Left ventricle myocardium inferior (tissue), 1 donor: ENCODE measurements at regions not wholly inside any gene's neighbourhood (a gene's known extent, or its start where the extent isn't known, plus 50 kb on each side); places are given as distances from the start of the nearest gene placed in this dataset.

Source experiments
- DNase-seq: peaks from one replicate; pipeline ENCODE4 v3.0.0-alpha.2; 2020
- H3K27ac ChIP-seq: fragments of 200-600 bp; replicated peaks from 2 replicates; pipeline ENCODE4 v1.8.0; 2021
- H3K27me3 ChIP-seq: fragments of 200-600 bp; 2 replicates; pipeline ENCODE4 v1.8.0; 2021; ENCODE audit warnings: low read depth
- H3K36me3 ChIP-seq: fragments of 200-600 bp; 2 replicates; pipeline ENCODE4 v1.8.0; 2021
- H3K4me1 ChIP-seq: fragments of 200-600 bp; 2 replicates; pipeline ENCODE4 v1.8.0; 2021
- H3K4me3 ChIP-seq: fragments of 200-600 bp; 2 replicates; pipeline ENCODE4 v1.8.0; 2021; ENCODE audit warnings: mild to moderate bottlenecking, moderate library complexity
- H3K9me3 ChIP-seq: fragments of 200-600 bp; replicated peaks from 2 replicates; pipeline ENCODE4 v1.8.0; 2021
- intact Hi-C: fragments of 100-400 bp; cut with micrococcal nuclease; formaldehyde crosslinking; loops from one replicate; pipeline ENCODE4 v1.11.0; 2022
- TF ChIP-seq, protein P1 (sequence below): fragments of 200-600 bp; IDR thresholded peaks from 2 replicates; pipeline ENCODE4 v1.8.0; 2021; ENCODE audit warnings: antibody characterized with exemption, mild to moderate bottlenecking, borderline replicate concordance
- donor health status: DM: no; HTN: yes; CAD: no; lungs with severe emphysema.

DNA sequence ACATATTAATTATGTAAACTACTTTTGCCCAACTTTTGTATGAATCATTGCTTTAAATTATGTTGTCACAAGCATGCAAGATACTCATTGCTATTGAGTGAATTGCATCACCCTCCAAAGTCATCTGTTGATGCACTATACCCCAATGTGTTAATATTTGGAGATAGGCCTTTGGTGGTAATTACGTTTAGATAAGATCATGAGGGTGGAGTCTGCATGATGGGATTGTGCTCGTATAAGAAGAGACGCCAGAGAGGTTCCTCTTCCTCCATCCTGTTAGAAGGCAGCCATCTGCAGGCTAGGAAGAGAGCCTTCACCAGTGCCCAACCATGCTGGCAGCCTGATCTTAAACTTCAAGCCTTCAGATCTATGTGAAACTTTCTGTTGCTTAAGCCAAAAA is 95.3 kb upstream of the MAGI2 start:
- intact Hi-C loops = no loop called here
- Histone ChIP-seq H3K9me3 (no peaks in the 10 kb centered on the region), H3K4me3 (no peak overlapping the region), H3K27ac (no peak overlapping the region), H3K36me3 (no peaks in the 10 kb centered on the region), H3K27me3 (no peaks in the 10 kb centered on the region), H3K4me1 (no peaks in the 10 kb centered on the region)
- TF ChIP-seq, protein P1, sequence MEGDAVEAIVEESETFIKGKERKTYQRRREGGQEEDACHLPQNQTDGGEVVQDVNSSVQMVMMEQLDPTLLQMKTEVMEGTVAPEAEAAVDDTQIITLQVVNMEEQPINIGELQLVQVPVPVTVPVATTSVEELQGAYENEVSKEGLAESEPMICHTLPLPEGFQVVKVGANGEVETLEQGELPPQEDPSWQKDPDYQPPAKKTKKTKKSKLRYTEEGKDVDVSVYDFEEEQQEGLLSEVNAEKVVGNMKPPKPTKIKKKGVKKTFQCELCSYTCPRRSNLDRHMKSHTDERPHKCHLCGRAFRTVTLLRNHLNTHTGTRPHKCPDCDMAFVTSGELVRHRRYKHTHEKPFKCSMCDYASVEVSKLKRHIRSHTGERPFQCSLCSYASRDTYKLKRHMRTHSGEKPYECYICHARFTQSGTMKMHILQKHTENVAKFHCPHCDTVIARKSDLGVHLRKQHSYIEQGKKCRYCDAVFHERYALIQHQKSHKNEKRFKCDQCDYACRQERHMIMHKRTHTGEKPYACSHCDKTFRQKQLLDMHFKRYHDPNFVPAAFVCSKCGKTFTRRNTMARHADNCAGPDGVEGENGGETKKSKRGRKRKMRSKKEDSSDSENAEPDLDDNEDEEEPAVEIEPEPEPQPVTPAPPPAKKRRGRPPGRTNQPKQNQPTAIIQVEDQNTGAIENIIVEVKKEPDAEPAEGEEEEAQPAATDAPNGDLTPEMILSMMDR = no peak
- no peak for DNase-seq

- Histone ChIP-seq H3K27ac (no peak overlapping the region), H3K27me3 (no peaks in the 10 kb centered on the region), H3K4me3 (no peak overlapping the region), H3K36me3 (no peaks in the 10 kb centered on the region), H3K4me1 (no peaks in the 10 kb centered on the region), H3K9me3 (no peaks in the 10 kb centered on the region)
- intact Hi-C loops = no loop called here
- TF ChIP-seq, protein P1 = no peak
- no peak for DNase-seq
Observed at GRCh38 chr7:79547132-79547531, 93.7 kb upstream of the MAGI2 start.

DNA sequence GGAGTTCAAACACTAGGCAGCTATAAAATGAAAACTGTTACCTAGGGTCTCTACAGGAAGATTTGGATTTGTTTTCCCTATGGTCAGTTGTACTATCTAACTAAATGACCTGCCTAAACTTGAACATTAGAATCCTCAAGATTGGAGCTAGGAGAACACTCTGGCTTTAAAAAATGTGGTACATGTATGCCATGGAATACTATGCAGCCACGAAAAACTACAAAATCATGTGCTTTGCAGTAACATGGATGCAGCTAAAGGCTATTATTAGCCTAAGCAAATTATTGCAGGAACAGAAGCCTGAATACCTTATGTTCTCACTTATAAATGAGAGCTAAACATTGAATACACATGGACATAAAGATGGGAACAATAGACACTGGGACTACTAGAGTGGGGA is 87.1 kb upstream of the MAGI2 start:
- Histone ChIP-seq H3K4me3 (no peak overlapping the region), H3K27ac (no peak overlapping the region), H3K36me3 (no peaks in the 10 kb centered on the region), H3K9me3 (no peaks in the 10 kb centered on the region), H3K4me1 (no peaks in the 10 kb centered on the region), H3K27me3 (no peaks in the 10 kb centered on the region)
- intact Hi-C loops = no loop called here
- DNase-seq = no peak
- TF ChIP-seq, protein P1 = no peak

DNA sequence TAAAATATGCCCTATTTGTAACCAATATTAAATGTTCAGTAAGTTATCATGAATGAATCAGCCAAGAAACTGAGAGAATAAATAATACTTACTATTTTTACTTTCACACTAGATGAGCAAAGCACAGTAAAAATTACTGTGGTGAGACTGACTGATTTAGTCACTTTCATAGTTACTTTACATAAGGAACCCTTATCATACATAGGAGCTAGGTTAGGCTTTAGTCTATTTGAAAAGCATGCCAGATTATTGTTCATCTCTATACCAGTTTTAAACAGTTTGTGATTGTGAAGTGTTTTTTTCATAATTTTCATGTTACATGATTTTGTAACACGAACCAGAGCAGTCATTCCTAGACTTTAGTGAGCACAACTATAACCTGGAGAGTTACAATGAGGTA is 80.7 kb upstream of the MAGI2 start:
- intact Hi-C loops = no loop called here
- H3K36me3 ChIP-seq = no peaks in the 10 kb centered on the region
- H3K4me3 ChIP-seq = no peak overlapping the region
- no peak overlapping the region for H3K27ac ChIP-seq
- TF ChIP-seq, protein P1 = no peak
- no peaks in the 10 kb centered on the region for H3K9me3 ChIP-seq
- no peak for DNase-seq
- no peaks in the 10 kb centered on the region for H3K27me3 ChIP-seq
- H3K4me1 ChIP-seq = no peaks in the 10 kb centered on the region

DNA sequence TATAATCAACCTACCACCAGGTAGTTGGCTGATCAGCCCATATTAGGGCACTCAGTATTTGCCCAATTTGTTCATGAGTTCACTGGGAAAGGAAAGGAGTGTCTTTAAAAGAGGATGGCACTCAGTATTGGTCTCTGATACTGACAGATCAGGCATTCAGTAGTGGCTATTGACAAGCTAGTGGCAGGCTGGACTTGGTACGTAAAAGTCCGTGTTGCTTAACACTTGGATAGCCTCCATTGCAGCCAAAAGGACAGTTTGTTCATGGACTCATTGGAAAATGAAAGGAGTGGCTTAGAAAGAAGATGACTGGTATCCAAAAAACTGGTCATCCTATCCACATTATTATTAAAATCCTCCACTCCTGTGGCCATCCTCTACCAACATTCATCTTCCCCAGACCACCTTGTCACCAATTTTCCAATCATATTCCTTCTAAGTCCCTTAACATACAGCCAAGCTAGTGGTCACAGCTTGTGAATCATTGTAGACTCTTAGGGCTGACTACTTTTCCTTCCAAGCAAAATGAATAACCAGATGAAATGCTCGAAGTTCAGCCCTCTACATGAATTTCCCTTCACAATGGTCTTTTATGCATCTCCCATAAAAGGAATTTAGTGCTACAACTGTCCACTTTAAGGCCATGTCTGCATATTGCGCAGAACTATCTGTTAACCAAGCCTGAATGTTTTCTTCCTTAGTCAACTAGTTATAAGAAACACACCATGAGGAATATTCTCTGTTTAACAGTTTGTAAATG is 78.6 kb upstream of the MAGI2 start:
- TF ChIP-seq, protein P1 = no peak

More for the DNA sequence above, 78.6 kb upstream of the MAGI2 start:
- Histone ChIP-seq H3K4me1 (no peaks in the 10 kb centered on the region), H3K27ac (no peak overlapping the region), H3K9me3 (no peaks in the 10 kb centered on the region), H3K36me3 (no peaks in the 10 kb centered on the region), H3K27me3 (no peaks in the 10 kb centered on the region), H3K4me3 (no peak overlapping the region)
- no peak for DNase-seq
- intact Hi-C loops = no loop called here
